Pancreas (tissue), 10 donors: ENCODE measurements at regions not wholly inside any gene's neighbourhood (a gene's known extent, or its start where the extent isn't known, plus 50 kb on each side); places are given as distances from the start of the nearest gene placed in this dataset.
A peak's percentile ranks its signal among the peaks of the same experiment; 100 is the strongest.

Experiments
- ATAC-seq, 4 donors: fragments of 200-7000 bp; cut with Tn5 transposase; one replicate each; pipeline versions ENCODE4 v1.8.0 to v1.9.1; 2020; ENCODE audit warnings: mild to moderate bottlenecking in 4 of 4, moderate library complexity in 4 of 4
- DNase-seq, 6 donors: peaks; one replicate each; pipeline ENCODE4 v3.0.0-alpha.2; 2020
- FAIRE-seq: peaks from 2 replicates; lab custom pipeline; 2012; peaks lifted over from hg19 to GRCh38; lab: Jason Lieb, UNC
- H3K27ac ChIP-seq, 4 donors: fragments of 200-600 bp; sonication (generic); 1 replicate in 3 of 4; 2 replicates in 1 of 4; pipeline versions ENCODE4 v1.5.0 to v1.8.0; 2020
- H3K27me3 ChIP-seq, 4 donors: fragments of 200-600 bp; one replicate each; pipeline ENCODE4 v1.8.0; 2021
- H3K36me3 ChIP-seq, 3 donors: fragments of 200-600 bp; sonication (generic) in 1 of 3; one replicate each; pipeline versions ENCODE4 v1.5.0 to v1.8.0; 2020 to 2021
- H3K4me1 ChIP-seq, 3 donors: fragments of 200-600 bp; one replicate each; pipeline ENCODE4 v1.8.0; 2021
- H3K4me3 ChIP-seq, 4 donors: fragments of 200-600 bp; sonication (generic) in 2 of 4; one replicate each; pipeline versions ENCODE4 v1.5.0 to v1.8.0; 2020 to 2021
- H3K9me3 ChIP-seq, 4 donors: fragments of 200-600 bp; one replicate each; pipeline ENCODE4 v1.8.0; 2021
- WGBS, 2 donors: extraction: QIAGEN DNeasy Blood & Tissue Kit; methylation state at CpG; one replicate each; pipeline ENCODE4 v1.1.7; 2013; 5-methylcytosine and 5-hydroxymethylcytosine counted together
- intact Hi-C, 3 donors: fragments of 100-400 bp; cut with DNase I; formaldehyde crosslinking; loops; one replicate each; pipeline versions ENCODE4 v1.11.1 to v1.14.2; 2022
- TF ChIP-seq, protein P1 (sequence below), 4 donors: fragments of 200-600 bp; sonication (generic) in 3 of 4; IDR thresholded peaks; one replicate each; pipeline versions ENCODE4 v1.5.0 to v1.8.0; 2021; ENCODE audit warnings: antibody characterized with exemption in 4 of 4
- donor health status: healthy with polysubstance abuse.
- donor health status: DM: no; HTN: no; CAD: no; lungs with moderate emphysema.
- donor health status: DM: no; HTN: no; CAD: no.
- donor health status: control.
- donor health status: control.
- donor health status: Bipolar disorder and iron deficiency.
- donor health status: DM: yes; HTN: yes; CAD: no.
- donor health status: DM: no; HTN: no; CAD: no.
- donor health status: DM: no; HTN: no; CAD: no.
- donor health status: DM: yes; HTN: yes; CAD: no.

DNA sequence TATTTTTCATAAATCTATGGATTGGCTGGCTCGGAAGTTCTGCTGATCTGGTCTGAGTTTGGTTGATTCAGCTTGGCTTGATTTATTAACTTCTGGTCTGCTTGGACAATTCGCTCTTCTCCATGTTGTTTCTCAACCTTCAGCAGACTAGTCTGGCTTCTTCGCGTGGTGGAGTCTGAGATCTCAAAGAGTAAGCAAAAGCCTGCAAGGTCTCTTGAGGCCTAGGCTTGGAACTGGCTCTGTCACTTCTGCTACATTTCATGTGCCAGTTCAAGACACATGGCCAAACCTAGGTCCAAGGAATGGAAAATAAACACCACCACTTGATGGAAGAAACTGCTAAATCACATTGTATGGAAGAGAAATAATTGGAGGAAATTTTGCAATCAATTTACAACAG is 115.1 kb upstream of the JAG1 start:
- FAIRE-seq = no peak
- Histone ChIP-seq H3K4me3 (no peak overlapping the region), H3K27ac (no peak overlapping the region), H3K4me1 (peaks cover 19 to 28% (median 25%) of the 10 kb centered on the region in 3 donors), H3K27me3 (no peaks in the 10 kb centered on the region), H3K36me3 (no peaks in the 10 kb centered on the region), H3K9me3 (no peaks in the 10 kb centered on the region)
- intact Hi-C loops = no loop called here
- no peak for DNase-seq
- TF ChIP-seq, protein P1, sequence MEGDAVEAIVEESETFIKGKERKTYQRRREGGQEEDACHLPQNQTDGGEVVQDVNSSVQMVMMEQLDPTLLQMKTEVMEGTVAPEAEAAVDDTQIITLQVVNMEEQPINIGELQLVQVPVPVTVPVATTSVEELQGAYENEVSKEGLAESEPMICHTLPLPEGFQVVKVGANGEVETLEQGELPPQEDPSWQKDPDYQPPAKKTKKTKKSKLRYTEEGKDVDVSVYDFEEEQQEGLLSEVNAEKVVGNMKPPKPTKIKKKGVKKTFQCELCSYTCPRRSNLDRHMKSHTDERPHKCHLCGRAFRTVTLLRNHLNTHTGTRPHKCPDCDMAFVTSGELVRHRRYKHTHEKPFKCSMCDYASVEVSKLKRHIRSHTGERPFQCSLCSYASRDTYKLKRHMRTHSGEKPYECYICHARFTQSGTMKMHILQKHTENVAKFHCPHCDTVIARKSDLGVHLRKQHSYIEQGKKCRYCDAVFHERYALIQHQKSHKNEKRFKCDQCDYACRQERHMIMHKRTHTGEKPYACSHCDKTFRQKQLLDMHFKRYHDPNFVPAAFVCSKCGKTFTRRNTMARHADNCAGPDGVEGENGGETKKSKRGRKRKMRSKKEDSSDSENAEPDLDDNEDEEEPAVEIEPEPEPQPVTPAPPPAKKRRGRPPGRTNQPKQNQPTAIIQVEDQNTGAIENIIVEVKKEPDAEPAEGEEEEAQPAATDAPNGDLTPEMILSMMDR (IDR thresholded peaks at IDR 0.05) = no peak
- 78 to 81% methylated on average over 4 of the region's 4 CpGs for WGBS, 2 donors
- no peak for ATAC-seq

DNA sequence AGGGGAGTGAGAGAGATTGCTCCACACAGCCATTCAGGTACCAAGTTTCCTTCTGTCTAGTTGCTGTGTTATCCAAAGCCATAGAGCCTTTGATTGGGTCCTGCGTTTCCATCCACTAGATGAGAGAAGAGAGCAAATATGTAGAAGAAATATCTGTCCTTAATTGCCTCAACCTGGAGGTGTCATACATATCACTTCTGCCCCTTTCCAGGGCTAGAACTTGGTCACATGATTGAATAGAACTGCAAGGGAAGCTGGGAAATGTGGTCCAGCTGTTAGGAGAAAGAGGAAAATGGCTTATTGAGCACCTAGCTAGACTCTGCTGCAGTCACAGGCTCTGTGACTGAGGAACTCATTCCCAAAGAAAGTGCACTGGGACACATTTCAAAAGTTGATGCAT is 115.6 kb upstream of the JAG1 start:
- Histone ChIP-seq H3K36me3 (no peaks in the 10 kb centered on the region), H3K27ac (peak overlapping the region in 1 of 4 donors; percentile 60), H3K4me3 (no peak overlapping the region), H3K4me1 (peaks cover 21 to 25% (median 24%) of the 10 kb centered on the region in 3 donors), H3K9me3 (no peaks in the 10 kb centered on the region), H3K27me3 (no peaks in the 10 kb centered on the region)
- no peak for DNase-seq
- FAIRE-seq = no peak
- ATAC-seq = peak in 1 of 4 donors; percentile 33
- WGBS, 2 donors = 91 to 100% methylated on average over 1 of the region's 1 CpG
- intact Hi-C loops = no loop called here
- TF ChIP-seq, protein P1 (IDR thresholded peaks at IDR 0.05) = no peak

DNA sequence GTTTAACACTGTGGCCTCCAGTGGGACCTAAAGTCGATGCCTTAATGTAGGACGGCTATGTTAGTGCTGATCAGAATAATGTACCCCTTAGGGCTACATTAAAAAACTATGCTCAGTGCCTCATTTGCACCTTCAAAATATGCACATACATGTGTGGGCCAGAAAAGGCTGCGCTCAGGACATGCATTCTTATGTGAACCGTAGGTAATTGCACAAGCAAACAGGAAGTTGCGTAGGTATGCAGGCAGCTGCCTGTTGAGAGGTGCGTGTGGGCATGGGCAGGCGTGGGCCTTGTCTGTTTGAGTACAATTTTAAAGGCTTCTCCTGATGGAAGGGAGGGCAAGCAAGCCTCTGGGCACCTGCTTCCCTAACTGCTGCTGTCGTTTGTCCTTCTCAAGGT is 116.2 kb upstream of the JAG1 start:
- no peaks in the 10 kb centered on the region for H3K36me3 ChIP-seq
- ATAC-seq (peak in 3 of 4 donors; percentile 22 to 38 (median 36)), DNase-seq (peak in 3 of 6 donors; percentile 19 to 21 (median 20)), FAIRE-seq (no peak)
- peaks cover 20 to 24% (median 23%) of the 10 kb centered on the region in 3 donors for H3K4me1 ChIP-seq
- no peak overlapping the region for H3K4me3 ChIP-seq
- 59 to 60% methylated on average over 8 of the region's 8 CpGs for WGBS, 2 donors
- H3K9me3 ChIP-seq = no peaks in the 10 kb centered on the region
- H3K27me3 ChIP-seq = no peaks in the 10 kb centered on the region
- peak overlapping the region in 3 of 4 donors; percentile 35 to 60 (median 50) for H3K27ac ChIP-seq
- TF ChIP-seq, protein P1 (IDR thresholded peaks at IDR 0.05) = no peak
- intact Hi-C loops = no loop called here

- intact Hi-C loops = no loop called here
- no peak overlapping the region for H3K27ac ChIP-seq
- no peak overlapping the region for H3K4me3 ChIP-seq
- no peaks in the 10 kb centered on the region for H3K9me3 ChIP-seq
- H3K27me3 ChIP-seq = no peaks in the 10 kb centered on the region
- no peaks in the 10 kb centered on the region for H3K36me3 ChIP-seq
- peaks cover 16 to 28% (median 23%) of the 10 kb centered on the region in 3 donors for H3K4me1 ChIP-seq
- TF ChIP-seq, protein P1 (IDR thresholded peaks at IDR 0.05) = no peak
- DNase-seq = no peak
- no peak for FAIRE-seq
- no peak for ATAC-seq
- WGBS, 2 donors = 85 to 89% methylated on average over 3 of the region's 3 CpGs
These were observed 118.5 kb upstream of the JAG1 start for GRCh38 chr20:10792291-10792690.

GRCh38 chr20:10793766-10794165 is 120.0 kb upstream of the JAG1 start:
- TF ChIP-seq, protein P1 (IDR thresholded peaks at IDR 0.05) = no peak
- peak in 3 of 4 donors; percentile 9 to 19 (median 11) for ATAC-seq
- no peak for FAIRE-seq
- intact Hi-C loops = no loop called here
- Histone ChIP-seq H3K27ac (peak overlapping the region; percentile 28 to 83 (median 34)), H3K4me3 (no peak overlapping the region), H3K27me3 (no peaks in the 10 kb centered on the region), H3K36me3 (no peaks in the 10 kb centered on the region), H3K4me1 (peaks cover 16 to 28% (median 25%) of the 10 kb centered on the region in 3 donors), H3K9me3 (no peaks in the 10 kb centered on the region)
- DNase-seq = peak in 1 of 6 donors; percentile 48
- 50 to 57% methylated on average over 16 of the region's 16 CpGs for WGBS, 2 donors
